HG03097 (cell line): ENCODE measurements at regions not wholly inside any gene's neighbourhood (a gene's known extent, or its start where the extent isn't known, plus 50 kb on each side); places are given as distances from the start of the nearest gene placed in this dataset.
"Not testable (repeated sequence)": the region's sequence is repeated elsewhere in the genome, so short reads cannot be mapped to it uniquely, and the experiment has no call there.

Experiments used
- ATAC-seq: cut with Tn5 transposase; IDR thresholded peaks from one replicate; pipeline ENCODE4 v1.9.1; 2021; ENCODE audit not compliant: unreplicated experiment, low FRiP score

DNA sequence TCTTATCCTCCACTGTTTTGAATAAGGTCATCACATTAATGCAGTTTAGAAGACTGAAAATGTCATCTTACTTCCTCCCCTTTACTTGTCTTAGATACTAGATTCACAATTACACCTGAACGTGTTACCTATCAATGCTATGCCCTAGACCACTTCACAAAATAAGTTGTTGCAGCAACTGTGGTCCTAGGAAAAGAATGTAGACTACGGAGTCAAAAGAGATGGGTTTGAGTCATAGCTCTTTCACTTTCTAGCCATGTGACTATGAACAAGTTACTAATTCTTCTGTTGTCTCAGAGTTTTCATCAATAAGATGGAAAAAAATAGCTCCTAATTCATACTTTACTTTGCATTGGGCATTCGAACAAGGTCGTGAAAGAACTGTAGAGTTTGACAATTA is 164.3 kb upstream of the PREP start:
- no peak for ATAC-seq

DNA sequence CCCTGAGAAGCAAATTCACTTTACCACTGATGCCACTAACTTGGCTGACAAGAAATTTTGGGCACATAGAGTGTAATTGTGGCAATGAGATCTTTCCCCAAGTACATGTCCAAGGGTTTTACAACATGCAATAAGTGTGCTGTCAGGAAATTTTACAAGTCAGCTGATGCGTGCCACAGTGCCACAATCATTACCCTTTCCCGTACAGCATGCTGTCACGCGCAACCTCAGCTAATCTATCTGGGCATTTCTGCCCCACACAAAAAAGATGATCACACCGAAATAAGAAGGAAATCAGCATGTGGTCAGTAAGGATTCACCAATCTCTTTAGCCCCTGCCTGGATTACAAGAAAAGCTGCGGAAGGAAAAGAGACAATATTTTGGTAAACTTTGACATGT is 163.6 kb upstream of the PREP start:
- no peak for ATAC-seq

DNA sequence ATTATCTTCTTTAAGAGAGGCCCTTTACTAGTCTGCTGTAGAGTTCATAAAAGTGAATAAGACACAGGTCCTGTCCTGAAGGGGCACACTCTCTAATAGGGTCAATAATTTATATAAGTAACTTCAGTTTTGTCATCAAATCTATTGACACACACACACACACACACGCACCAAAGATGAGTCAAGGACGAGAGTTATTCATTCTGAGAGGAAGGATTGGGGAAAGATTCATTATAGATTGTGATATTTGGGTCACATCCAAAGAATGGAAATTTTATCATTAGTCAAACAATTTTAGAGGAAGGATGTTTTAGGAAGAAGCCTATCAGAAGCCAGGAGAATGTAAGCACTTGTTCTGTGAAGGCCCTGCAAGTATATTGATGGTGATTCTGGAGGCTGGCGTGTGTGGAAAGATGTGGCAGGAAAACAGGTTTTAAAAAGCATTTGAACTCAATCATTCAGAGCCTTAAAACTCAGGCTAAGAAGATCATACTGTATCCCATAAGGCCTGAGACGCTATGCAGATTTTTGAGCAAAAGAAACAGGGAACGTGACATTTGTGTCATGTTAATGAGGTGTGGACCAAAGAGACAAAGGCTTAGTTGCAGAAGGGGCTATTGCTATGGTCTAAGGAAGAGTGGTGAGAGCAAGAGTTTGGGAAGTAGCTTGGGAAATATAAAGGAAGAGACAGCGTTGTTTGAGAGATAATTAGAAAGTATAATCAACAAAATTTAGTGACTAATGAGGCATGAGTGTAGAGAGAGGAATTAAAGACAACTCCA is 161.4 kb upstream of the PREP start:
- no peak for ATAC-seq

DNA sequence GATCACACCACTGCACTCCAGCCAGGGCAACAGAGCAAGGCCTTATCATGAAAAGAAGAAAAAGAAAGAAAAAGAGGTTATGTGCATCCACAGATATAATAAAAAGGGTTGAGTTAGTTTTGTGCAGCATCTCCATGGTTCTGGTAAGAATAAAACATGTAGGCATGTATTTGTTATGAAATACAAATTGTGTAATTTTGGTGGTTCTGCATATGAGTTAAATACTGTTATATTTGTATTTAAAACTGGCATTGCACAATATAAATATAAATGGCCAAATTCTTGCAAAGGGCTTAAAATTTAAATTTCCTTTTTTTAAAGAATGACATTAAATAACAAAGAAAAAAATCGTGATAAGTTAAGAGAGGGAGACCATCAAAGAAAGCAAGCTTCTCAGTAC is 159.1 kb upstream of the PREP start:
- ATAC-seq: no peak

DNA sequence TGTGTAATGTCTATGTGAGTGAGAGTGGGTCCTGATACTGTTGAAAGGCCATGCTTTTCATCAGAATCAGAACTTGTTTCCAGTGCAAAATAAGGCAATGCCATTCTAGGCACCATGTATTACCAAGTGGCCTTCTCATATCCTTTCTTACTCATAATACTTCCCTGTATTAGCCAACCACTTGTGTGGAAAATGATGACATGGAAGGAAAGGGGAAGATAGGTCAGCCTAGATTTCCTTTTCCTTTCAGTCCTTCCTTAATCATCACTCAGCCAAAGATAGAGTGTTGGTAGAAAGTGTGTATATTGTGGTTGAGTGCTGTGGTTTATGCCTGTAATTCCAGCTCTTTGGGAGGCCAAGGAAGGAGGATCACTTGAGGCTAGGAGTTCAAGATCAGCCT is 158.6 kb upstream of the PREP start:
- no peak for ATAC-seq

DNA sequence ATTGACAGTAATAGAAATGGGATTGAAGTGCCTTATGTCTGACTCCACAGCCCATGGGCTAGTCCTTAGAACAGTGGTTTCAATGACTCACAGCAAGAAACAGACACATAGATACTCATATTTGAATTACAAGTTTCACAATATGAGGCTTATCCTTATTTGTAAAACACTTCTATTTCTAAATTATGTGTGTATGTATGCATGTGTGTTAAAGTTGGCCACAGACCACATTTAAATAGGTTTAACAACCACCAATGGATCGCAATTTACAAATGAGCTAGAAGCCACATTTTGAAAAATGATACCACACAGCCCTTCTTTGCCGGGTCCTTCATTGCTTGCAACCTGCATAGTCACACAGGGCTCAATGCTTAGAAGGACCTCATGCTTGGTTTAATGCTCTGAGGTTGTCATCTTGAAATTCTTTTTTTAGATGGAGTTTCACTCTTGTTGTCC is 157.8 kb upstream of the PREP start:
- ATAC-seq: peak; percentile 57

DNA sequence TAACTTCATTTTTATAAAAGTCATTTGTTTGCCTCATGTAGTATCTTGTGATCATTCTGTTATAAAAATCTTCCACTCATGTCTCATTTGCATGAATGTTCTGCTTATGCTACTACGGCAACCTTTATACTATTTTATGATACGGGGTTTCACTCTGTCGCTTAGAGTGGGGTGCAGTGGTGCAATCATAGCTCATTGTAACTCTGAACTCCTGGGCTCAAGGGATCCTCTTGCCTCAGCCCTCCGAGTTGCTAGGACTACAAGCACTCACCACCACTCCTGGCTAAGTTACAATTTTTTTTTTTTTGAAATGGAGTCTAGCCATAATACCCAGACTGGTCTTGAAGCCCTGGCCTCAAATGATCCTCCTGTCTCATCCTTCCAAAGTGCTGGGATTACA is 154.4 kb upstream of the PREP start:
- no peak for ATAC-seq

DNA sequence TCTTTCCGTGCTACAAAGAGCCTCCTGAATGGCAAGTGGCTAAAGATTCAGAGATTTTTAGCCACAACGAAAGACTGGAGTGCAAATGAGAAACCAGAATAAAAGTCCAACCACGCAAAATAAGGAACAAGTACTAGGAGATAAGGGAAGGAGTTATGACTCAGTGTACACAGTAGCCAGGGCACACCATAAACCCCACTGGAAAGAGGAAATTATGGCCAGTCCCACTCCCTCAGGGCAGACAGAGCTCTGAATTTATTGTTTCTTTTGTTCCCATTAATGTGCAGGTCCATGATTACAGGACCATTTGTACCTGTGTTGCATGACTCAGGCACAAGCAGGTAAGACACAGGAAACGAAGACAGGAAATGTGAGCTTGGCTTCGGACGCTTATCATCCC is 150.3 kb upstream of the PREP start:
- ATAC-seq: no peak

DNA sequence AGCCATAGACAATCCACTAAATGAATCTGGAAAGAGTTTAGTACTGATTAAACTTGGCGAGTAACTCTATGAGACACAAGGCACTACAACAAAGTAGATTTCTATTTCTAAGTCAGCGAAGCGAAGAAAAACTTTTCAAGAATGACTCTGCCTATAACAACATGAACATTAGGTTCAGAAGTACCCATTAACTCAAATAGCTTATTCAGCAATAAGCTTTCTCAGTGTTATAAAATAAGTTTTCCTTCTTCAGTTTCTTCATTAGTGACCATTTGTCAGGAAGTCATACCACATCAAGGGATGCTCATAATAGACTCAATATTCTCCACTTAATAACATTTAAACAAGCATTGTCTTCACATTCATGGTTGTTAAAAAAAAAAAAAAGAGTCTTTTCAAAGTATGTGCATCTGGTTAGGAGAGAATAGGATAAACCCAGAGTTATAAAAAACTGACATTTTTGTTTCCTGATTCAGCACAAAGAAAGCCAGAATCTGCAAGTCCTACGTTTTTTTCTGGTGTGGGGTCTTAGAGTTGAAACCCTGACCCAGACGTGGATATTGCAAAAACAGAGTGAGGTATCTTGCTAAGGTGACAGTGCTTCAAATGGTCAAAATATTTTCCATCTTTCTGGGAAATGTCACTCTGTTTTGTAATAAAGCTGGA is 148.2 kb upstream of the PREP start:
- ATAC-seq: no peak

DNA sequence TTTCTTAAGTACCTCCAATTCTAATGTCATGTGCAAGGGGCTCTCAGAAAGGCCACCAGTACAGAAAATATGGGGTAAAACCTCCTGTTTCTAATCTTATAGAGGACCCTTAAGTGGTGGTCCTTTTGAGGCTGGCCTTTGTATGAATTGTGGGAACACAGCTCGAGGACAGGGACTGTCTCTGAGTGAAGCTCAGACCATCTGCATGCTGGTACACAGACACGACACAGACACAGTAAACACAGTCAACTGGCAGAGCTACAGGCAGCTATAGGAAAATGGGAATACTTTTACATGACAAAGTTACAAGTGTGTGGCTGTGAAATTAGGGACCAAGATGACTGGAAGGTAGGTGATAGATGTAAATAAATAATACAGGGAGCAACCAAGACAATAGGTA is 143.9 kb upstream of the PREP start:
- ATAC-seq: no peak

DNA sequence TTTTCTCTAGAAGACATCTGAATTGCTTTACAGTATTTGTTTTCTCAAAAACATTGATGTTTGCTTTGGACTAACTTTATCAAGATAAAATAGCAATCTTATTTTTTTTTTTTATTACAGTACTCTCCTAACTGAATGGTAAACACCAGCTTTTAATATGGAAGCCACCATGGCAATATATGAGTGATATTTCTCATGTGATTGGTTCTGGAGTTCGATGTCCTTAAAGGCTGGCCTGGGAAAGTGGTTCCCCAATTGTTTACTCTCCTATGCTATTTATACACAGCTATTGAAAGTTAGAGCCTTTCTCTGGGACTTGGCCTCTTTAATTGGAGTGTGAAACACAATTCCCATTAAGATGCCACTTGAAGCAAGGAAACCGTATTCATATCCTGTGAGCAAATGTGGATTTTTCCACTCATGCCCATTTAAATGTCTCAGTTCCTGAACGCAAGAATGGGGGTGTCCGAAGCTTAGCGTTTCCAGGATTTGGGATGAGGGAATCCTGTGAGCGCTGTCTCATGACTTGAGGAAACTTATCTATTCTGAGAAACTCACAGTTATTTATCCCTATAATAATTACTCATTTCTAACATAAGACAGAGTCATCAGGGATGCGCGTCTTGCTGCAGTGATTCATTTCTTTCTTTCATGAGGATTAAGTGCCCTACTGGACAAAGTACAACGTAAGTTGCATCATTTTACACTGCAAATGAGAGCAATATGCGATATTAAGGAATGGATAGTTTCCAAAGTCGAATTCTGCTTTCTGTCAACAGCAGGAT is 143.3 kb upstream of the PREP start:
- no peak for ATAC-seq

DNA sequence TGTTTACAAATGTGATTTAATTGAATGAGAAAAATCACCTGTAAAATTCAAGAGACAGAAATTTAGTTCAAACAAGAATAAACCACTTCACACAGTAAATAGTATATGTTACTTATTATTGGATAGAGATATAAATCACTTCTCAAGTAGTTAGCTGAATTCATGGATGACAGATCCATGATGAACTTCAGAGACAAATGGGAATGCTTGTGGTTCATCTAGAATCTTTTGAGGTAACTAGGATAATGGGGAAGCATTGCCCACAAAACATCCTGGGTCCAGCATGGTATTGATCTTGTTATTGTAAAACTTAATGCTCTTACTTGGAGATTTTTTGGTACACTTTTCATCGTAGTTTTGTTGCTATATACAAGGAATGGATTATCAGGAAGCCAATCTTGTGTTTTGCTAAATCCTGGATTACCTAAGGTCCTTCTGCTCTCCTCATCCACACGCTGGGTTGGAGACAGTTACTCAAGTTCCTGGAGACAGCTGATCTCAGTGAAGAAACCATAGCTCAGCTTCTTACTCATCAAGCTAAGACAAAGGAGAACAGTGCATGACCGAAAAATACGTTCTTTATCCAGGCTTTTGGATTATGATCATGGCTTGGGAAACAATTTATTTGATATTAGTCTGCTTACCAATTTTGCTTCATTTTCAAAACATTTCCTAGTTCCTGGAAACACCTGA is 142.5 kb upstream of the PREP start:
- ATAC-seq: no peak

DNA sequence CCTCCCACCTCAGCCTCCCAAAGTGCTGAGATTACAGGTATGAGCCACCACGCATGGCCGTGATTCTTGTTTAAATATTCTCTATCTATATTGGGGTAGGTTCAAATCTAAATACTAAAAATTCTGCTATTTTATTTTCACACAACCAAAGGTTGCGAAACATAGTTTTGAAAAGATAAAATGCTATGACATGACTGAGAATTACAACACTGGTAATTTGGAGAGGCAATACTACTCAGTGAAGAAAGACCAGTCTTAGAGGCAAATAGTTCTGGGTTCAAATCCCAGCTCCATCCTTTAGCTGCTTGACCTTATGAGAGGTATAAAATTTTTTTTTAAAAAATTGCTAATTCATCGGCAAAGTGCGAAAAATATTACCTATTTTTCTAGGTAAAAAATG is 137.0 kb upstream of the PREP start:
- no peak for ATAC-seq

DNA sequence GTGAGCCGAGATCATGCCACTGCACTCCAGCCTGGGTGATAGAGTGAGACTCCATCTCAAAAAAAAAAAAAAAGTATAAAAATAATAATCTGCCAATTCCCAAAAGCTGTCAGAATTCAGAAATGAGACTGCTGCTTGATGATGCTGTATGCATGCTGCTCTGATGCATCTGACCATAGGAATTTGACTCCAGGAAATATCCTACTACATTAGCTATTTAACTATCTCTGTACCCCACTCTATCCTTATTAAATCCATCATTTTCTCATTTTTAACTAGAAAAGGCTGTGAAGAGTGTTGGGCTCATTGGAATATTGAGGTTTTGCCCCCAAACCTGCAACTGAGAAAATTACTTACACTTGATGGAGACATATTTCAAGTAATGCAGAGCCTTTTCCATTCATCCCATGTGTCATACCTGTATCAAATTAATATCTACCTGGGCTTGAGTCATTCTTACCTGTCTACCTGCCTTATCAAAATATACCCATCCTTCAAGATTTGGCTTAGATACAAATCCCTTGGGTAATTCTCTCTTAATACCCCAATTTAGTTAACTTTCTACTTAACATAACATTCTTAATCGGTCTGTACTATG is 135.2 kb upstream of the PREP start:
- ATAC-seq: no peak

DNA sequence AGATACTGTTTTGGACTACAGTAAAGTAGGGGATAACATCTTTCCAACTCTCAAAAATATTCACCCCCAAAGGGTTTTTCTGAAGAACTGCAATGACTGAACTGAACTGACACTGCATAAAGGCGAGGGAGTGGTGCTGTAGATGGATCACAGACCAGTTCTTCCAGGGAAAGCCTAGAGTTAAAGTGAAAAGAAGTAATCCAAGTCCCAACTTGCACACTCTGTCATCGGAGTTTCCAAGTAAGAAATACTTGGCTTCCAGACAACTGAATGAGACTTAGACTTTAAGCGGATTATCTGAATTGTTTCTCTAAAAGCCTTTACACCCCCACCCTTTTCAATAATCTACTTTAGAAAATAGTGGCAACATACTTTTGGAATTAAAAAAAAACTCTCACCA is 134.1 kb upstream of the PREP start:
- no peak for ATAC-seq

DNA sequence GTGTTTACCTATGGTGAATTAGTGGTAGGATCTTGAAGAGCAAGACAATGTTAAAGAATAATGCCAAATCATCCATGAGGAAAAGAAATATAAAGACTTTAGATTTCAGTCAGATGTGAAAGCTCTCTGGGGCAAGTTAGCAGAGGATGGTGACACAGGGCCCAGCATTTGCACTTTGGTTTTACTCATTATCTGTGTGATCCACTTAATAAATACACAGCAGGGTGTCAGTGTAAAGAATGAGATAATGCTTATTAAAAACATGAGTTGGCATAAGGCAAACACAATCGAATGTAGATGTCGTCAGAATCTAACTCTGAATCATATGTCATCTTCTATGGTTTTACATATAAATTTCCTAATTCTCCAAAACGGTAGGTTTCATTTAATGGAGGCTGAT is 130.4 kb upstream of the PREP start:
- no peak for ATAC-seq

DNA sequence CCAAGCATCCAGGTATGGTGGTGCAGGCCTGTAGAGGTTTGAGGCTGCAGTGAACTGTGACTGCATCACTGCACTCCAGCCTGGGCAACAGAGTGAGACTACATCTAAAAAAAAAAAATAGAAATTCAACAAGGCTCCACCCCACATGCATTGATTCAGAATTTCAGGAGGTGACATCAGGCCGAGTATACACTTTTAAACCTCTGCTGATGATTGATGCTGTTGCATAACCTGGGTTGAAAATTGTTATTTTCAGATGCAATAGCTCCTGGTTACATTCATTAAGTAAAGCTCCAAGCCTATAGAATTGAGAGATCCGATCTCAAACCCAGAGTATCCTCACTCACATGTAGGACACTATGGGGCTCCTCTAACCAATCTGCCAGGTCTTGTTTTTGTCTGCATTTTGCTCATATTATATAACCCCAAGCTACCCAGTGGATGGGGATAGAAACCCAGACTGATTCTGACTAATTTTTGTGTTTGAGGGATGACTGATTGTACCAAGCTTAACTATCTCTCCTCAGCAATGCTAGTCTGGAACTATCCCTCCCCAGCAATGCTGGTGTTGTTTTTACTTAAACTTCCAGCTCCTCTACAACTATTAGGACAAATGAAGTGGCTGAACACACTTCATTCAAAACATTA is 123.5 kb upstream of the PREP start:
- no peak for ATAC-seq

DNA sequence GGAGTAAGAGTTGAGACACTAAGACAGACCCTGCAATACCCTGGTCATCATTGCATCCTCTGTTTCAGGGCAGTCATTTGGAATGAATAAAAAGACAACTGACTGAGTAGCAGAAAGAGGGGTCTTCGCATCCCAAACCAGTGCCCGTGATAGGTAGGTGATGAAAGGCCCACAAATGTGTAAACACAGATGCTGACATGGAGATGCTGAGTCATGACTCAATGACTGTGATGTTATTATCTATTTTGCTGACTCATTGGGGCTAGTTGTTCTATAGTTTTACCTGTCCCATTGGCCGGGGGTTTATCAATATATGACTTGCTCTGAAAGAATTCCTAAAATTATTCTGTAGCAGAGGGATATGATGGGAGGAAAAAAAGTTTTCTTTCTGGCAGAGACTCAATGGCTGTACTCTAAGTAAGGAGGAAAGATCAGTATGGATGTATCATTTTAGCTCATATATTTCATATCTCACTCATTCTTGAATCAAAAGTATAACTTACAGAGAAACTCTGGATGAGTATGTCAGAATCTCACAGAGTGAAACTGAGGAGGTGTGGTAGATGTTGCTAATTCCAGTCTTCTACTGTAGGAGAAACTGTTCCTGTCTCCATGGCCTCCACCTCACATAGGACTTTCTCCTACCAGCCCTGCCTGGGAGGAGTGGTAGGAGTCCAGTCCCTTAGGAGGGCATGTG is 119.9 kb upstream of the PREP start:
- no peak for ATAC-seq

DNA sequence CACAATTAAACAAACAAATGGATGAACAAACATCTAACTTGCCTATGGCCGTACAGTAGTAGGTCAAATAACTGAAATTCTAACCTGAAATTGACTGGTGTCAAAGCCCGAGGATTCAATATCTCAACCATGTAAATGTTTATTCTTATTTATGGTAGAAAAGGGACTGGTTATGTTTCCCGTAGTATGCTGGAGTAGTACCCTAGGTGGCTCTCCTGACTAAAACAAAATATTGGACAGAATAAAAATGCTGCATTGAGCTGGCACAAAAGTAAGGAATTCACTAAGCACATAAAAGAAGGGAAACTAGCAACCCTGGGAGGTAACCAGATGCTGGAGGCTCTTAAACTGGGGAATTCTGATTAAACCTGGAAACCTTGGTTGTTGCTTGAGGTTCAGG is 117.1 kb upstream of the PREP start:
- no peak for ATAC-seq

DNA sequence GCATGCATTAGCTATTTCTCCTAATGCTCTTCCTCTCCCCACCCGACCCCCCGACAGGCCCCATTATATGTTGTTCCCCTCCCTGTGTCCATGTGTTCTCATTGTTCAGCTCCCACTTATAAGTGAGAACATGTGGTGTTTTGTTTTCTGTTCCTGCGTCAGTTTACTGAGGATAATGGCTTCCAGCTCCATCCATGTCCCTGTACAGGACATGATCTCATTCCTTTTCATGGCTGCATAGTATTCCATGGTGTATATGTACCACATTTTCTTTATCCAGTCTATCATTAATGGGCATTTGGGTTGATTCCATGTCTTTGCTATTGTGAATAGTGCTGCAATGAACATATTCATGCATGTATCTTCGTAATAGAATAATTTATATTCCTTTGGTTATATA is 116.1 kb upstream of the PREP start:
- ATAC-seq: not testable (repeated sequence)
